Prostate gland (tissue), 2 donors: ENCODE measurements at regions not wholly inside any gene's neighbourhood (a gene's known extent, or its start where the extent isn't known, plus 50 kb on each side); places are given as distances from the start of the nearest gene placed in this dataset.
"Not testable (repeated sequence)": the region's sequence is repeated elsewhere in the genome, so short reads cannot be mapped to it uniquely, and the experiment has no call there.

Experiments used
- DNase-seq: peaks from one replicate; pipeline ENCODE4 v3.0.0-alpha.2; 2019; ENCODE audit warnings: low spot score
- H3K27ac ChIP-seq, 2 donors: fragments of 200-600 bp; sonication (generic); 2 replicates each; pipeline ENCODE4 v1.5.1; 2017 to 2019
- H3K27me3 ChIP-seq: fragments of 200-600 bp; sonication (generic); replicated peaks from 2 replicates; pipeline ENCODE4 v1.5.1; 2019; ENCODE audit not compliant: insufficient read depth
- H3K36me3 ChIP-seq, 2 donors: fragments of 200-600 bp; sonication (generic); 1 replicate in 1 of 2; 2 replicates in 1 of 2; pipeline versions ENCODE4 v1.5.1 to v1.8.1; 2017 to 2019
- H3K4me1 ChIP-seq: fragments of 200-600 bp; sonication (generic); replicated peaks from 2 replicates; pipeline ENCODE4 v1.5.1; 2019
- H3K4me3 ChIP-seq, 2 donors: fragments of 200-600 bp; sonication (generic); 2 replicates each; pipeline ENCODE4 v1.5.1; 2017 to 2019
- H3K9me3 ChIP-seq: fragments of 200-600 bp; sonication (generic); 2 replicates; pipeline ENCODE4 v1.5.1; 2017
- POLR2A ChIP-seq: fragments of 450-650 bp; IDR thresholded peaks from one replicate; pipeline ENCODE4 v1.6.1; 2016; ENCODE audit warnings: antibody characterized with exemption, mild to moderate bottlenecking
- POLR2AphosphoS5 ChIP-seq: sonication (generic); formaldehyde crosslinking; IDR thresholded peaks from one replicate; pipeline ENCODE4 v1.6.1; 2017; ENCODE audit warnings: antibody characterized with exemption
- WGBS: methylation state at CpG from one replicate; pipeline ENCODE4 v1.1.5; 2018; 5-methylcytosine and 5-hydroxymethylcytosine counted together
- intact Hi-C: fragments of 100-400 bp; cut with DNase I; formaldehyde crosslinking; loops from one replicate; pipeline ENCODE4 v1.14.2; 2022
- TF ChIP-seq, protein P1 (sequence below), 4 experiments: fragments of 200-600 bp in 2 of 4; fragments of 450-650 bp in 2 of 4; sonication (generic) in 2 of 4; IDR thresholded peaks; 1 replicate in 3 of 4; 2 replicates in 1 of 4; pipeline ENCODE4 v1.5.1; 2016 to 2019; ENCODE audit warnings: antibody characterized with exemption in 4 of 4, mild to moderate bottlenecking in 2 of 4, moderate library complexity in 2 of 4

DNA sequence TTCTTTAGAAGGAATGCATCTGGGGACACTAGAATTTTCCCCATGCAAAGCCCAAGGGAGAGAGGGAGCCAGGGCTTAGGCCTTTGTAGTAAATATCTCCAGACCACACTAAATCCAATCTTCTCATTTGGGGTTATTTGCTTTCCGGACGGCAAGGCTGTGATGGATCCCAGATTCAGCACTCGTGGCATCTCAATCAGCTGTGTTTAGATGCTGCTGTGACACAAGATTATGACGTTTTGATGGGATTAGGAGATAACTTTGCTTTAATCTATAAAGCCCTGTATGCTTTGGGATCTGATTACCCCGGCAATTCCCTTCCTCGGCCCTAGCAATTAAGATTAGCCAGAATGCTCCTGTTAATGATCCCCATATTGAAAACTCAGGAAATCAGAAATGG lies 686.7 kb upstream of the TBX3 start:
- H3K9me3 ChIP-seq = no peaks in the 10 kb centered on the region
- no peaks in the 10 kb centered on the region for H3K4me1 ChIP-seq
- no peak overlapping the region for H3K4me3 ChIP-seq
- no peaks in the 10 kb centered on the region for H3K36me3 ChIP-seq
- 83% methylated on average over 6 of the region's 6 CpGs for WGBS
- no peak for TF ChIP-seq POLR2AphosphoS5
- TF ChIP-seq, protein P1, sequence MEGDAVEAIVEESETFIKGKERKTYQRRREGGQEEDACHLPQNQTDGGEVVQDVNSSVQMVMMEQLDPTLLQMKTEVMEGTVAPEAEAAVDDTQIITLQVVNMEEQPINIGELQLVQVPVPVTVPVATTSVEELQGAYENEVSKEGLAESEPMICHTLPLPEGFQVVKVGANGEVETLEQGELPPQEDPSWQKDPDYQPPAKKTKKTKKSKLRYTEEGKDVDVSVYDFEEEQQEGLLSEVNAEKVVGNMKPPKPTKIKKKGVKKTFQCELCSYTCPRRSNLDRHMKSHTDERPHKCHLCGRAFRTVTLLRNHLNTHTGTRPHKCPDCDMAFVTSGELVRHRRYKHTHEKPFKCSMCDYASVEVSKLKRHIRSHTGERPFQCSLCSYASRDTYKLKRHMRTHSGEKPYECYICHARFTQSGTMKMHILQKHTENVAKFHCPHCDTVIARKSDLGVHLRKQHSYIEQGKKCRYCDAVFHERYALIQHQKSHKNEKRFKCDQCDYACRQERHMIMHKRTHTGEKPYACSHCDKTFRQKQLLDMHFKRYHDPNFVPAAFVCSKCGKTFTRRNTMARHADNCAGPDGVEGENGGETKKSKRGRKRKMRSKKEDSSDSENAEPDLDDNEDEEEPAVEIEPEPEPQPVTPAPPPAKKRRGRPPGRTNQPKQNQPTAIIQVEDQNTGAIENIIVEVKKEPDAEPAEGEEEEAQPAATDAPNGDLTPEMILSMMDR (IDR thresholded peaks at IDR 0.05) = no peak
- no peak for TF ChIP-seq POLR2A
- H3K27me3 ChIP-seq = no peaks in the 10 kb centered on the region
- DNase-seq = no peak
- H3K27ac ChIP-seq = no peak overlapping the region
- intact Hi-C loops = no loop called here

DNA sequence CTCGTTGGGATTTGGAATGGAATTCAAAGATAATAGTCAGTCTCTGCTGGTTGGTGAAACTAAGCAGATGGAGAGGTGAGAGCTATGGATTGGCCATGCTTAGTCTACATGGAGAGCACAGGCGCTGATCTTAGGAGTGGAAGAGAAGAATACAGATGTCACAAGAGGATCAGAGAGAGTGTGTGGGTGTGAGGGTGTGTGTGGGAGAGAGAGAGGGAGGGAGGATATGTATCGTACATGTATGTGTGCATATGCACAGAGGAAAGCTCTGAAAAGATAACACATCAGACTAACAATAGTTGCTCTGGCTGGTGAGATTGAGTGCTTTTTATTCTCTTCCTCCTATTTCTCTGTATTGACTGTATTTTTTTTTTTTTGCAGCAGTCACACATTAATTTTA lies 686.2 kb upstream of the TBX3 start:
- Histone ChIP-seq H3K36me3 (no peaks in the 10 kb centered on the region), H3K4me3 (no peak overlapping the region), H3K4me1 (no peaks in the 10 kb centered on the region), H3K27ac (no peak overlapping the region), H3K9me3 (no peaks in the 10 kb centered on the region), H3K27me3 (no peaks in the 10 kb centered on the region)
- 79% methylated on average over 3 of the region's 3 CpGs for WGBS
- TF ChIP-seq POLR2AphosphoS5 (no peak), POLR2A (no peak)
- TF ChIP-seq, protein P1 (IDR thresholded peaks at IDR 0.05) = no peak
- no peak for DNase-seq
- intact Hi-C loops = no loop called here

DNA sequence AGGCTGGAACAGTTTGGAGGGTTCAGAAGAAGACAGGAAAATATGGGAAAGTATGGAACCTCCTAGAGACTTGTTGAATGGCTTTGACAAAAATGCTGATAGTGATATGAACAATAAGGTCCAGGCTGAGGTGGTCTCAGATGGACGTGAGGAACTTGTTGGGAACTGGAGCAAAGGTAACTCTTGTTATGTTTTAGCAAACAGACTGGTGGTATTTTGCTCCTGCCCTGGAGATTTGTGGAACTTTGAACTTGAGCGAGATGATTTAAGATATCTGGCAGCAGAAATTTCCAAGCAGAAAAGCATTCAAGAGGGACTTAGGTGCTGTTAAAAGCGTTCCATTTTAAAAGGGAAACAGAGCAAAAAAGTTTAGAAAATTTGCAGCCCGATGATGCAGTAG lies 682.3 kb upstream of the TBX3 start:
- not testable (repeated sequence) for H3K4me3 ChIP-seq

DNA sequence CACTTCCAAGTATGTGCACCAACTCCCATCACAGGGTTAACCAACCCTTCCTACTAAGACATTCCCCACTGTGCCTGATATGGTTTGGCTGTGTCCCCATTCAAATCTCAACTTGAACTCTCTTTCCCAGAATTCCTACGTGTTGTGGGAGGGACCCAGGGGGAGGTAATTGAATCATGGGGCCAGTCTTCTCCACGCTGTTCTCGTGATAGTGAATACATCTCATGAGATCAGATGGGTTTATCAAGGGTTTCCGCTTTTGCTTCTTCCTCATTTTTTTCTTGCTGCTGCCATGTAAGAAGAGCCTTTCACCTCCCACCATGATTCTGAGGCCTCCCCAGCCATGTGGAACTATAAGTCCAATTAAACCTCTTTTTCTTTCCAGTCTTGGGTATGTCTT lies 681.8 kb upstream of the TBX3 start:
- H3K27ac ChIP-seq, DNase-seq, H3K9me3 ChIP-seq, H3K4me1 ChIP-seq, H3K27me3 ChIP-seq, intact Hi-C loops, H3K4me3 ChIP-seq, H3K36me3 ChIP-seq: not testable (repeated sequence)
- WGBS = 91% methylated on average over 4 of the region's 4 CpGs

More for the DNA sequence above, 682.3 kb upstream of the TBX3 start:
- H3K27me3 ChIP-seq, intact Hi-C loops, H3K36me3 ChIP-seq, H3K9me3 ChIP-seq, H3K4me1 ChIP-seq, DNase-seq, H3K27ac ChIP-seq: not testable (repeated sequence)
- 95% methylated on average over 4 of the region's 4 CpGs for WGBS

DNA sequence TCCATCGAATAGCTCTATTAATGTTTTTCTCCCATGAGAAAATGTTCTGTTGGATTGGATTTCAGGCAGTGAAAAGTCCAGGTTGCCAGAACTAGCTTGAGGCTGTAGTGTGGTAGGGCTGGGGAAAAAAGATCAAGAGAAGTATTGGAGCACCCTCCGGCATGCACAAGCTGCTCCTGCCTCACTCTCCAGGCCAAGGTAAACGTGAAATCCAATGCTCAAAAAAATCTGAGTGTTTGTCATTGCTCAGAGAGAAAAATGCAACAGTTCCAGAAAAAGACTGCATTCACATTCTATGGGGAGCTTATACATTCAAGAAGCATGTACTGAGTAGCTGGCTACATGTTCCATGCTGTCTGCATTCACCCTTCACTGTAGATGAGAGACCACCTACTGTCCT lies 680.9 kb upstream of the TBX3 start:
- TF ChIP-seq, protein P1 (IDR thresholded peaks at IDR 0.05) = no peak
- TF ChIP-seq POLR2AphosphoS5 (no peak), POLR2A (no peak)
- Histone ChIP-seq H3K27ac (no peak overlapping the region), H3K4me3 (no peak overlapping the region), H3K9me3 (no peaks in the 10 kb centered on the region), H3K36me3 (no peaks in the 10 kb centered on the region), H3K27me3 (no peaks in the 10 kb centered on the region), H3K4me1 (no peaks in the 10 kb centered on the region)
- 28% methylated on average over 3 of the region's 3 CpGs for WGBS
- DNase-seq = no peak
- intact Hi-C loops = no loop called here

DNA sequence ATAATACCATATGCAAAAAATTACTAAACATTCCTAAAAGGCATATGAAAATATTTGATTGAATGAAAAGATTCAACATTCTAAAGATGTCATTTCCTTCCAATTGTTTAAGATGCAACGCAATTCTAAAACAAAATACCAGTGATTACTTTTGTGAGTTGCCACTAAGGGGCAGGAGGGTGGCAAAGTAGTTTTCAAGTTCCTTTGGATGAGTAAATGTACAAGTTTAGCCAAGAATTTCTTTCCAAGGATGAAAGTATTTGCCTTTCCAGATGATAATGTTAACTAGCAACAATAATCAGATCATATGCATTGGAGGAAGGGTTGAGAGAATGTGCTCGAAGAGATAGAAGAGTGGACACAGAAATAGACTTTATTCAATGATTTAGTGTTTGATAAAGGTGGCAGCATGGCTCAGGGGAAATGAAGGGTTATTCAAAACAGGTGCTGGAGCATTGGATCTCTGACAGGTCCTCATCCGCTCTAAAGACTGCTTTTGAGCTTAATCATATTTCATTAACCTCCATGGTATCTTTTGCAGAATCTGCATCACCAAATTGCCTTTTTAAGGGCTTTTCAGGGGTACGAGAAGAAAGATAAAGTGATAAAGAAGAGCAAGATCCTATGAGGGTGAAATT lies 678.5 kb upstream of the TBX3 start:
- WGBS = 79% methylated on average over 4 of the region's 4 CpGs
- TF ChIP-seq POLR2A (no peak), POLR2AphosphoS5 (no peak)
- TF ChIP-seq, protein P1 (IDR thresholded peaks at IDR 0.05) = no peak
- H3K4me3 ChIP-seq = no peak overlapping the region
- H3K27me3 ChIP-seq = no peaks in the 10 kb centered on the region
- intact Hi-C loops = no loop called here
- no peaks in the 10 kb centered on the region for H3K36me3 ChIP-seq
- H3K9me3 ChIP-seq = no peaks in the 10 kb centered on the region
- H3K4me1 ChIP-seq = no peaks in the 10 kb centered on the region
- no peak overlapping the region for H3K27ac ChIP-seq
- no peak for DNase-seq
